ENCODE measurements at regions not wholly inside any gene's neighbourhood (a gene's known extent, or its start where the extent isn't known, plus 50 kb on each side); places are given as distances from the start of the nearest gene placed in this dataset.

- TF ChIP-seq CTCF (conservative IDR thresholded peaks at IDR 0.05) (no peak), ZFX (IDR thresholded peaks at IDR 0.05) (no peak)
Measured at GRCh38 chr9:27870404-27870803, 297.1 kb upstream of the C9orf72 start.

Measured in C4-2B (cell line).